Hypothalamus (tissue), 51 donors: ENCODE measurements at regions not wholly inside any gene's neighbourhood (a gene's known extent, or its start where the extent isn't known, plus 50 kb on each side); places are given as distances from the start of the nearest gene placed in this dataset.
"Not testable (repeated sequence)": the region's sequence is repeated elsewhere in the genome, so short reads cannot be mapped to it uniquely, and the experiment has no call there.

Source experiments
- DNase-seq, 51 donors: peaks; one replicate each; lab custom pipeline; 2025; lab: John Stamatoyannopoulos, UW

DNA sequence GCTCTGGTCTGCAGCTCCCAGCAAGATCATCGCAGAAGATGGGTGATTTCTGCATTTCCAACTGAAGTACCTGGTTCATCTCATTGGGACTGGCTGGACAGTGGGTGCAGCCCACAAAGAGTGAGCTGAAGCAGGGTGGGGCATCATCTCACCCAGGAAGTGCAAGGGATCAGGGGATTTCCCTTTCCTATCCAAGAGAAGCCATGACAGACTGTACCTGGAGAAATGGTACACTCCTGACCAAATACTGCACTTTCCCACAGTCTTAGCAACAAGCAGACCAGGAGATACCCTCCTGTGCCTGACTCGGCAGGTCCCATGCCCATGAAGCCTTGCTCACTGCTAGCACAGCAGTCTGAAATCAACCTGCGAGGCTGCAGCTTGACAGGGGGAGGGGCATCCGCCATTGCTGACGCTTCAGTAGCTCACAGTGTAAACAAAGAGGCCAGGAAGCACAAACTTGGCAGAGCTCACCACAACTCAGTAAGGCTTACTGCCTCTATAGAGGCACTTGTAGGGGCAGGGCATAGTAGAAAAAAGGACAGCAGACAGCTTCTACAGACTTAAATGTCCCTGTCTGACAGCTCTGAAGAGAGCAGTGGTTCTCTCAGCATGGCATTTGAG lies 60.5 kb downstream of the AREG start:
- DNase-seq: not testable (repeated sequence)

DNA sequence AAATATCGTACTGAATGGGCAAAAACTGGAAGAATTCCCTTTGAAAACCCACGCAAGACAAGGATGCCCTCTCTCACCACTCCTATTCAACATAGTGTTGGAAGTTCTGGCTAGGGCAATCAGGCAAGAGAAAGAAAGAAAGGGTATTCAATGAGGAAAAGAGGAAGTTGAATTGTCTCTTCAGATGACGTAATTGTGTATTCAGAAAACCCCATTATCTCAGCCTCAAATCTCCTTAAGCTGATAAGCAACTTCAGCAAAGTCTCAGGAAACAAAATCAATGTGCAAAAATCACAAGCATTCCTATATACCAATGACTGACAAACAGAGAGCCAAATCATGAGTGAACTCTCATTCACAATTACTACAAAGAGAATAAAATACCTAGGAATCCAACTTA lies 64.4 kb downstream of the AREG start:
- not testable (repeated sequence) for DNase-seq

DNA sequence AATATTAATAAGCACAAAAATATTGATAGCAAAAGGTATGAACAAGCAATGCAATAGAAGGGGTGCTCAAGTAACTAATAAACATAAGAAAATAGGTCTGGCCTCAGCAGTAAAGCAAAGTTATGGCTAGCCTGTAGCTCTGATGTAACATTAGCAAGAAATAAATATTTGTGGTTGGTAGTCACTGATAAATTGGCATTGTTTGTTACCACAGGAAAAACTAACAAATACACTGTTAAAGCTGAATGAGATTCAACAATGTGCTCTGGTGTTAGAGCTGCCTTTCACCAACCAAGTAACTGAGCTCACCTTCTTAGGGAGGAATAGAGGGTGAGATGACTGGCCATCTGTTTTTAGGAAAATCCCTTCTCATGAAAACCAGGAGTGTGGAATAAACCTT lies 71.4 kb downstream of the AREG start:
- DNase-seq: no peak

DNA sequence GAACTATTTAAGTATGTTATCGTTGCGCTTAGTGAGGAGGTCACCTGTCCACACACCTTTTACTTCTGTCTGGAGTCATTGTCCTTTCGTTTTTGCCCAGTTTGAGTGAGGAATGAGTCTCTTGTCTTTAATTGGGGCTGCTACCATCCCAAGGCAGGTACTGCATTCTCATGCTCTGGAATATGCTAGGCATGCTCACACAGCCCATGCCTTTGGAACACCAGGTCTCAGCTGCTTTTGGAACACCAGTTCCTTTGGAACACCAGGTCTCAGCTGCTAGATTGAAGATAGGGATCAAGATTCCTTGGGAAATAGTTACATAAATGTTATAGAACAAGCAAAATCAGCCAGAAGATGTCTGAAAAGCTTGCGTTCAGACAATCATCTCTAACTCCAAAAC lies 73.1 kb downstream of the AREG start:
- no peak for DNase-seq

DNA sequence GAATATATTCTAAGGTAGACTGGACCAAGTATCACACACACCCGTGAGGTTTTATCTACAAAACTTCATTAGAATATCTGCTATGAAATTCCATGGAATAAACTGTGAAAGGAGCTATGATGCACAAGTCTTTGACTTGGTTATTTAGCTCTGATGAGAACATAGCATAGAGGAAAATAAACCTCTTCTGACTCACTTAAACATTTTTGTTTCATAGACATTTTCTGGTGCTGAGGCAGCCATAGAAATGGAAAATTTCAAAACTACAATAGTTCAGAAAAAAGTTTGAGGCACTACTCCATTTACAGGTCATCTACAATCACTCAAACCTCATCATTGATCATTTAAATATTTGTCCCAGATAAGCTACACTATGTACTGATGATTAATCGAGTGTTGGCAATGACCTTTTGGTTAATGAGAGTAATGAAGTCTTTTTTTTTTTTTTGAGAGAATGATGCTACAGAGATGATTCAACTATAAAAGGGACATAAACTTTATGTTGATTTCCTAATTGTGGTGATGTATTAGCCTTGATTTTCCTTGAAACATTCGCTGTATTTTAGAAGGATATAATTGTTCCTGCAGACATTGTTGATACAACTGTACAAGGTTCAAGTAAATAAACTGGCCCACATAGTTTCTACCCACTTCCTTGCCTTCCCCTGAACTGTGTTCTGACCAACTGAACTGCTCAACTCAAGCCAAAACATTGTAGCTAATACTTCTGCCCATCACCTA lies 77.5 kb downstream of the AREG start:
- no peak for DNase-seq

DNA sequence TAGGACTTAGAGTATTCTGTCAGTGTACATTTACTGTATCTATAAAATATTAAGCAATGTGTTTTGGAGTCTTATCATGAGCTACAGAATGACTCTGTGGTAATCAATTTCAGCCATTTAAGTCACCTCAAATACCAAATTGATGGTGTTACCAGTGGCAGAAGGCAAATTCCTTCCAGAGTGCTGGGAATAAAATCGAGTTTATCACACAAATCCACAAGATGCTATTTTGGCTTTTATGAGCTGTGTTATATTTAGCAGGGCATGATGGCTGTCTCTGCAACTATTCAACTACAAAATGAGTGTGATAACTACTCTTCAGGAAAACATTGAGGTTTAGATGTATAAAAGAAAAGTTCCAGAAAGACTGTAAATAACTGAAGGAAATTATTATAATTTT lies 78.2 kb downstream of the AREG start:
- DNase-seq: no peak

DNA sequence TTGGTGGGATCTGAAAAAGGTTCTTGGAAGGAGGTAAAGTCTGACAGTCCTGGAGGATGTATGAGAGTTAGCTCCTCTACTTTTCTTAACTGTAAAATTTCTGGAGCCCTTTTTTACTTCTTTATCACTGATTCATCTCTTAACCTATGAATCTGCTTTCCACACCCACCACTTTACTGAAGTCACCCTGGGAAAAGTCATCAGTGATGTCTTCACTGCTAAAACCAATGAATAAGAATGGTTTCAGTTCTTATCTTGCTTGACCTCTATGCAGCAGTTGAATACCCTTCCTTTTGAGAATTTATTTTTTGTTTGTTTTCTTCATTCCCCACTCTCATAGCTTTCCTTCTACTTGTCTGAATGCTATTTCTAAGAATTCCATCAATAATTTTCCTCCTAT lies 80.0 kb downstream of the AREG start:
- no peak for DNase-seq

DNA sequence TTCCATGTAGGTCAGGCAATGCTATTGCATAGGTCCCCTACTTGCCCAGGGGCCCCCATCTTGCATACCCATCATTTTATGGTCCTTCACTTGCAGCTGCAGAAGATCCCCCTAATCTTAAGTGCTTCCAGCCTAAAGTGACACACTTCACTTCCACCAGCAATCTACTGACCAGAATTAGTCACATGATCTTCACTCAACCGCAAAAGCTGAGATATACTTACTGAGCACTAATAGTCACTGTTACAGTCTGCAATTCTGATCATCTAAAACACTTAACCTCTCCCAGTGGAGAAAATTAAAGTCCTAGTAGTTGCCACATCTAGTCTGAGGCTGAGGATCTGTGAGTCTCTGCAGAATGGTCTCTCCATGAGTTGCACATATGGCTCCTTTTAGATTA lies 82.1 kb downstream of the AREG start:
- no peak for DNase-seq

DNA sequence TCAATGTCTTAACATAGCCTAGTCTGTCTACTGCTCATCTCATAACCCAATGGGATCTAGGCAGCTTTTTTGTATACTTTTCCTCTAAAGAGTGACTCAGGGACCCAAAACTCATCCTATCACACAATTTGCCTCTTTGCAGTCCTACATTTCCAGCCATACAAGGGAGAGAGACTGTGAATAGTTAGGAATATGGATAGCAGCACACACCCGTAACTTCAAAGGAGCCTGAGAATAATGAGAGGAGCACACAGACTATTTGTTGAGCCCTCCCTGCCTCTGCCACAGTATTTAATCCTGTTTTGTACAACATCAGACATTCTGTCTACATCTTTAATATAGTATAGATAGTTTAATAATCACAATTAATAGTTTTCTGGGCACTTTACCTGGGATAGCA lies 83.2 kb downstream of the AREG start:
- no peak for DNase-seq

DNA sequence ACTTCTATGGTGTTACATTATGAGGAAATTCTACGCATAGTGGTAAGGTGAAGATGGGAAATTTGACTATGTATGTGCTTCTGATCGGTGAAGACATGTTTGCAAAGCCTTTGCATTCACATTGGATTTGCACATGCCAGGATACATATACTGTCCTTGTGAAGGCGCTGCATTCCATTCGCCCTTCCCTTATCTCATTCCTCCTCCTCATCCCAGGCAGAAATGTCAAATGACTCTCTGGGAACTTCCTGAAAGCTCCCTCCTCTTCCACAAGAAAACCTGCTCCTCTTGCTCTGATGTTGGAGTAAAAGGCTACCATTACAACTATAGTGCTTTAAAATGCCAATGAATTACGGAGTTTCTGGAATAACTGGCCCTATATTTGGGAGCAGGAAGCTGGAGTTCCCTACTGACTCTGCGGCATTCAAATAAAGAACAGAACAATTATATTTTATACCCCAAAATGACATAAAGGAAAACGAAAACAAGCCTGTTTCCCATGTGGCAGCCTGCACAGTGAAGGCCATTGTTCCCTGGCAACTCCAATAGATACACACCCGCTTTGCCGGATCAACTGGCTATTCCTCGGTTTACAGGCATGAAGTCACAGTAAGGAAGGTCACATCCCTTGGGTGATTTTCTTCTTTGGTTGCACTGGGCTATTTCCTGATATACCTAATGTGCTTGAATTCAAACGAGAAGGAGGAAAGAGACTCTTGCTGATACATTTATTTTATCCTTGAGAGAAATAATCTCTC lies 84.5 kb downstream of the AREG start:
- DNase-seq: peak in 7 of 51 donors; percentile 0 to 10 (median 2)

DNA sequence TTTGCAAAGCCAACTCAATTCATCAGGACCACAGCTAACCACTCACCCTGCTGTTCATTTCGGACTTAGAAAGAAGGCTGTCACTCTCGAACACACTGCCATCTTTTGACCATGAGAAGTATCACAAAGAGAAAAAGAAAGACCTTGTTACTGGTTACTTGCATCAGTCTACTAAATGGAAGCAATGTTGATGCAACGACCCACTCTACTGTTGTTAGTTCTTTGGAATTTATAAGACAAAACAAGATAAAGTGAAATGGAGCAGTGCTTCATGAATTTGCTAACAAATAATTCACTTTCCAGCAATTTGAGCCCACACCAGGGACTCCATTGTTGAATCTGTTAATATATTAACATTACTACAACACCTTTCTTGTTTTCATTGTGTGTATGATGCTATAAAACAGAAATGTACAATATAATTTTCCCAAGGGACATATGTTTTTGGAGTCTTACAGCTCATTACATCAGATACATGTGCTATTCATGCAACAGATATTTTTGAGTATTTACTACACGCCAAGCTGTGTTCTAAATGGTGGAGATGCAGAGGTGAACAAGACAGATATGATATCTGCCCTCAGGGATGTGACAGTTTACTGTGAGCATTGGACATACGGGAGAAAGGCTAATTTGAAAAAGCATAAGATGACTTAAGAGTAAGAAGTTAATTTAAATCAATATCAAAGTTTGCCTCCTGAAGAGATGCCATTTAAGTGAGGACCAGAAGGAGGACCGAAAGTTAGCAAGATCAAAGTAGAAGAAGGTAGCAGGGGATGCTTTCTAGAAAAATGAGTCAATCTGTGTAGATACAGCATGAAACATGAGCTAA lies 87.2 kb downstream of the AREG start:
- DNase-seq: peak in 6 of 51 donors; percentile 0 to 11 (median 1)

DNA sequence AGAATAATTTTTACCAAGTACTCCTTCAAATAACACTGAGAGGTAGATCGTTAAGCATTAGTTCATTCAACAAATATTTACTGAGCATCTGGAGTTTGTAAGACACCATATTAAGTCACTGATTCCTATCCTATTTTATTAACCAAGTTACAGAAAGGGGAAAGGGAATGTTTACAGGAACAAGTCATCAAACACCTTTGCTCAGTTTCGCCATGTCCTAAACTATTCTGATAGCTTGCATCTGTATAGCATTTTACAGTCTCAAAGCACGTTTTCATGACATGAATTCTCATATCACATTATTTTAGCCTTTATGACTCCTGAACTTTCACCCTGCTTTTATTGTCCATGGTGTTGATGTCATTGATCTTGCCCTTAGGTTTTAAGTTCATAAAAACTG lies 89.2 kb downstream of the AREG start:
- no peak for DNase-seq

DNA sequence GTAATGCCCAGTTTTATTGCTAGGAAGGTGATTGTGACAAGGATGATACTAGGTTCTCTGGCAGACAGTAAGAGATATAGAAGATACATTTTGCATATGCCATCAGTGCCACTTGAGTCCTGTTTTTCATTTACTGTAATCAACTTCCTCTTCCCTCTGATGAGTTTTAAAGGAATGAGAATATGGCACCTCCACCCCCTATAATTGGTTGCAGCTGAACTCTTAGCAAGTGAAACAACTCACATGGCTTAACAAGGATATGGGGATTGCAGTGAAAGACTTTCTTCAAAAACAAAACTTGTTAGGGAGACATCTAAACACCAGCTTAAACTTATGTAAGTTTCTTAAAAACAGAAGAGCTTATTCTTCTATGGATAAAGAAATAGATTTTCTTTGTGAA lies 90.0 kb downstream of the AREG start:
- no peak for DNase-seq

DNA sequence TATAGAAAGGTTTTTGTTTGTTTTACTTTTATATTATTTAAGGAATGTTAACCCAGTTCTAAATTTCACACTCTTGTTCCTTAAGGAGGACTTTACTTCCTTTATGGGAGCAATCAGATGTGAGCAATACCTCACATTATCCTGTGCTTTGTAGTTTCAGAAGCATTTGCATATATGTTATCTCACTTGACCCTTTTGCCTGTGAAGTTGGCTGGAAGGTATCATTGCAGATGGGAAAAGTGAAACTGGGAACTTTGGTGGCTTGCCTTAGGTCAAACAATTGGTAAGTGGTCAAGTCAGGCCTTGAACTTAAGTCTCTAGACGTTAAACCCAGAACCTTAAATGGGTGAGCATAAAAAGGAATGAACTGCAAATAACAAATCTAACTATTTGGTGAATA lies 90.6 kb downstream of the AREG start:
- DNase-seq: no peak

DNA sequence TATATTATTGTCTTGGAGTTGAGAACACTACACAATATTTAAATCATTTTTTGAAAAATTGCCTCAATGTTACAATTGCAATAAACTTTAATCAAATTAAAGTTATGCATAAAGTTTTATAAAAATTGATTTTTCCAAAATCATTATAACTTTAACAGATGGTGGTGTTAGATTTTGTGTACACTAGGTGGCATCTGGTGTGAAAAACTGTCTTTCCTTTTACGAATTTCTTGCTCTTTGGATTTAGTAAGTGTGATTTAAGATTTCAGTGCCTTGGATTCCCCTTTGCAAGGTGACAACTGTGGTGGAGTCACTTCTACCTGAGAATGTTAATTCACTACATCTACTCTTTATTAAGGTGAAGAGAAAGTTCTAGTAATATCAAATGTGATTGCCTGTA lies 91.6 kb downstream of the AREG start:
- no peak for DNase-seq

DNA sequence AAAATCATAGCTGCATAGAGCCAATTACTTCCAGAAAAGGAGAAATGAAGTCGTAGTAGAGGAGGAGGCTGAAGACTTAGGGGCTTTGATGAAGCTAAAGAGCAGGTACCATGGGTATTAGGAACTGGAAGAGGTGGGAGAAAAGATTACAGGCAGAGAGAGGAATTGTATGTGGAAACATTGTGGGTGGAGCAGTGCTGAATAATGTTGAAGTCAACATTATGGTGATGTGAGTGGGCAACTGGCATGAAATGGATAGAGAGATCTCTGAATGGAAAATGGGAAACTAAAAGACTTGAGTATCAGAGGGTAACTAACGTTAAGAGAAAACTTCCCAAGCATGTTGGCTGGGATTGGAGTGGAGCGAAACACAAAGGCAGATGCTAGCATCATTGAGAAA lies 92.5 kb downstream of the AREG start:
- no peak for DNase-seq

DNA sequence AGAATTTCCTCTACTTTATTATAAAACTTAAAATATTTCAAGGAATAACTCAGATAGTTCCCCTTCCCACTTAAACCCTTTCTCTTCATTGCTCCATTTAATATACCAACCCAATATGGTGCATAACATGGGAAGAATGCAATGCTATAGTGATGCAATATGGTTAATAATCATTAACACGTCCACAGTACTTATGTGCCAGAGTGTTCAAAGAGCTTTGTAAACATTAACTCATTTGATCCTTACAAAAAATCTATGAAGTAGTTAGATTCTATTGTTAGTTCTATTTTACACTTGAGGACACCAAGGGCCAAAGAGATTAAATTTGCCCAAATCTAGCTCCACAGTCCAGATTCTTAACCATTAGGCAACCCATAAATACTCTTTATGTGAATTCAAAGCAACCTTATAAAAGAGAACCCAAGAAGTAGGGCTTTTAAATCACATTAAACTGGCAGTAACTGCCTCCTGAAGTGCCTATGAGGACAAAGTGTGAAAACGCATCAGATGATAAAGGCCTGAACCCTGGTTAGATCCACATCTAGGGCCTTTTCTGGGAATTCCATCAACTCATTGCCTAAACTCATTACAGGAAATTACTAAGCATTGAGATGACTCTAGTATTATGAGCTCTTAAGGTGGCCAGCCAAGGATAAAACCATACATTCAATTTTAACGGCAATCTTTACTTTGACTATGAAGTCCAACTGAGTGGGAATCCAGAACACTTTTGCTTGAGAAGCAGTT lies 94.3 kb downstream of the AREG start:
- no peak for DNase-seq

DNA sequence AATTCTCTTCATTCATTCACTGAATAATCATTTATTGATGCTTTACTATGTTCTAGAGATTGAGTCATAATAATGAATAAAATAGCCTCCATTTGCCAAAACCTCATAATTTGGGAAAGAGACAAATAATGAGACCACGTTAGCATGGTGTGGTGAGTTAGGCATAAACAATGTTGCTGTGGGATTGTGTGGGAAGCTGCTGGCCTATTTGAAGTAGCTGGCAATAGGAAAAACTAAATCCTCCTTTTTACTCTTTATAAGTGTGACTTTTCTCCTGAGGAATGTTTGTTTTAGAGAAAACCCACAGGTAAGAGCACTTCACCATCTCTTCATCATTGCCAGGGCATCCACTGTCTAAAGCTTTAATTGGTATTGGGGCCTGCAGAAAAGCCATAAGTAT lies 95.3 kb downstream of the AREG start:
- DNase-seq: no peak

DNA sequence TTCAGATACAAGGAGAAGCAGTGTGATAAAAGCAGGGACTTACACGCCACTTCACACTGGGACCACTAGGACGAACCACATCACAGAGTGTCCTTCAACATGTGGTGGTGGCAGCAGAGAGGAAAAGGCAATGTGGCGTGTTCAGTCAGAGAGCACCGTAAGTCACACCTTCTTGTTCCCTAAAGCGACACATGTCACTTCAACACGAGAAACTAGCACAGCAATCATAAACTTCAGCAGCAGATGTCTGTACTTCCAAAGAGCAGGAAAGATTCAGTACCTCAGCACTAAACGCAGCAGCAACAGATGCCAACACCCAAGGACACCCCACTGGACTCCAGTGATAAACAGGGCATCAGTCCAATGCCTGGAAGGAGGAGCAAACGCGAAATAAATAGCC lies 96.7 kb downstream of the AREG start:
- DNase-seq: no peak

DNA sequence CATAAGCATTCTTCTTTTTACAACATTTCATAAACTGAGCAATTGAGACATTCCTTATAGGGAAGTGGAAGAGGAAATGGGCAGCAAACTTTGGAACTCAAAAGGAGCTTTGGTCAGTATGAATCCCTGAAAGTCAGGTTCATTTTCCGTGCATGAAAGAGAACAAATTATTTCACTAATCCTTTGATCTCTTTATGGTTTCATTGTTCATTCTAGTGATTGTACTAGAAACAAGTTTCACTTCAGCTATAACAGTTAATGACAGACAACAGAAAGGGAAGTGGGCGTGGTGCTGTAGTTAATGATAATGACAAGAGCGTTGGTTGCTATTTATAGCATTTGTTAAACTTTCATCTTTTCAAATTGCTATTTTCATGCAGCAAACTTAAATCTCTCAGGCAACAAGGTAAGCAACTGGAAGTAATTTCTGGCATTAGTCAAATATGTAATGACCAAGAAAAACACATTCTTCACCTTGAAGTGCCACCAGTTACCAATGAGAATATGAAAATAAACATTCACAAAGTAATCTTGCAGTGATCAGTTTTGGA lies 98.4 kb downstream of the AREG start:
- DNase-seq: no peak
